Spleen (tissue), 11 donors: ENCODE measurements at regions not wholly inside any gene's neighbourhood (a gene's known extent, or its start where the extent isn't known, plus 50 kb on each side); places are given as distances from the start of the nearest gene placed in this dataset.
A peak's percentile ranks its signal among the peaks of the same experiment; 100 is the strongest.

Source experiments
- DNase-seq: peaks from one replicate; pipeline ENCODE4 v3.0.0-alpha.2; 2020
- H3K27ac ChIP-seq, 8 donors: fragments of 200-600 bp; sonication (generic) in 7 of 8; 1 replicate in 4 of 8; 2 replicates in 4 of 8; pipeline versions ENCODE4 v1.5.0 to v1.8.0; 2016 to 2021; ENCODE audit warnings: inconsistent platforms in 4 of 8, mild to moderate bottlenecking in 4 of 8, moderate library complexity in 1 of 8
- H3K27me3 ChIP-seq, 7 donors: fragments of 200-600 bp; sonication (generic) in 6 of 7; replicated peaks in 1 of 7; 1 replicate in 4 of 7; 2 replicates in 3 of 7; pipeline versions ENCODE4 v1.5.0 to v1.8.0; 2016 to 2021; ENCODE audit warnings: inconsistent platforms in 3 of 7, mild to moderate bottlenecking in 1 of 7
- H3K36me3 ChIP-seq, 6 donors: fragments of 200-600 bp; sonication (generic) in 5 of 6; 1 replicate in 4 of 6; 2 replicates in 2 of 6; pipeline versions ENCODE4 v1.5.0 to v1.8.0; 2016 to 2021; ENCODE audit warnings: inconsistent platforms in 2 of 6
- H3K4me1 ChIP-seq, 6 donors: fragments of 200-600 bp; sonication (generic) in 5 of 6; 1 replicate in 3 of 6; 2 replicates in 3 of 6; pipeline versions ENCODE4 v1.5.0 to v1.8.0; 2016 to 2021; ENCODE audit warnings: inconsistent platforms in 3 of 6
- H3K4me3 ChIP-seq, 8 donors: fragments of 200-600 bp; sonication (generic) in 7 of 8; 1 replicate in 4 of 8; 2 replicates in 4 of 8; pipeline versions ENCODE4 v1.5.0 to v1.8.0; 2016 to 2021; ENCODE audit warnings: inconsistent platforms in 4 of 8, mild to moderate bottlenecking in 4 of 8, moderate library complexity in 2 of 8
- H3K9me3 ChIP-seq, 8 donors: fragments of 200-600 bp; sonication (generic) in 7 of 8; 1 replicate in 4 of 8; 2 replicates in 4 of 8; pipeline versions ENCODE4 v1.5.0 to v1.8.0; 2016 to 2021; ENCODE audit warnings: inconsistent platforms in 4 of 8
- CTCF ChIP-seq, 11 experiments: fragments of 200-600 bp in 7 of 11; fragments of 450-650 bp in 4 of 11; sonication (generic) in 4 of 11; IDR thresholded peaks in 8 of 11; conservative IDR thresholded peaks in 3 of 11; 1 replicate in 7 of 11; 2 replicates in 4 of 11; pipeline versions ENCODE4 v1.4.0 to v1.8.0; 2016 to 2021; ENCODE audit warnings: antibody characterized with exemption in 11 of 11, inconsistent platforms in 4 of 11, mild to moderate bottlenecking in 1 of 11
- POLR2A ChIP-seq, 3 donors: fragments of 450-650 bp; IDR thresholded peaks; one replicate each; pipeline ENCODE4 v1.5.1; 2017; ENCODE audit warnings: antibody characterized with exemption in 3 of 3, mild to moderate bottlenecking in 1 of 3
- POLR2AphosphoS5 ChIP-seq, 3 donors: sonication (generic); formaldehyde crosslinking; IDR thresholded peaks; one replicate each; pipeline ENCODE4 v1.5.1; 2017; ENCODE audit warnings: antibody characterized with exemption in 3 of 3
- WGBS, 5 donors: extraction: QIAGEN DNeasy Blood & Tissue Kit in 3 of 5; methylation state at CpG; one replicate each; pipeline versions ENCODE4 v1.1.5 to v1.1.7; 2013 to 2018; 5-methylcytosine and 5-hydroxymethylcytosine counted together
- intact Hi-C: fragments of 100-400 bp; cut with DNase I; formaldehyde crosslinking; loops from one replicate; pipeline ENCODE4 v1.15.0; 2023; ENCODE audit warnings: low total_unique reads
- donor health status: healthy with polysubstance abuse.
- donor health status: DM: no; HTN: no; CAD: no; lungs with moderate emphysema.
- donor health status: DM: no; HTN: no; CAD: no.
- donor health status: Bipolar disorder and iron deficiency.
- donor health status: healthy.
- donor health status: DM: no; HTN: no; CAD: no.
- donor health status: DM: yes; HTN: yes; CAD: no.

- intact Hi-C loops: no loop called here
- no peak overlapping the region for H3K27ac ChIP-seq
- H3K9me3 ChIP-seq: no peaks in the 10 kb centered on the region
- peaks cover 0 to 8% (median 0%) of the 10 kb centered on the region in 7 donors for H3K27me3 ChIP-seq
- no peak overlapping the region for H3K4me3 ChIP-seq
- peaks cover 0 to 12% (median 7%) of the 10 kb centered on the region in 6 donors for H3K4me1 ChIP-seq
- WGBS, 5 donors: 54 to 91% (median 76%) methylated on average over 4 of the region's 4 CpGs
- H3K36me3 ChIP-seq: no peaks in the 10 kb centered on the region
- TF ChIP-seq POLR2A (IDR thresholded peaks at IDR 0.05) (no peak), CTCF (IDR thresholded peaks at IDR 0.05 in 8 of 11, conservative IDR thresholded peaks at IDR 0.05 in 3 of 11) (no peak), POLR2AphosphoS5 (IDR thresholded peaks at IDR 0.05) (no peak)
- DNase-seq: no peak
Measured at GRCh38 chr12:124637163-124637562, 69.8 kb upstream of the NCOR2 start.

GRCh38 chr12:124636138-124636978 lies 68.9 kb upstream of the NCOR2 start:
- Histone ChIP-seq H3K9me3 (no peaks in the 10 kb centered on the region), H3K36me3 (no peaks in the 10 kb centered on the region), H3K4me3 (no peak overlapping the region), H3K4me1 (peaks cover 0 to 12% (median 7%) of the 10 kb centered on the region in 6 donors), H3K27me3 (peaks cover 0 to 8% (median 0%) of the 10 kb centered on the region in 7 donors), H3K27ac (peak overlapping the region in 1 of 8 donors; percentile 18)
- TF ChIP-seq POLR2AphosphoS5 (IDR thresholded peaks at IDR 0.05) (no peak), POLR2A (IDR thresholded peaks at IDR 0.05) (no peak), CTCF (IDR thresholded peaks at IDR 0.05 in 8 of 11, conservative IDR thresholded peaks at IDR 0.05 in 3 of 11) (no peak)
- WGBS, 5 donors: 26 to 65% (median 44%) methylated on average over 10 of the region's 10 CpGs
- intact Hi-C loops: no loop called here
- no peak for DNase-seq

GRCh38 chr12:124635316-124635715 lies 67.9 kb upstream of the NCOR2 start:
- intact Hi-C loops: no loop called here

More at GRCh38 chr12:124635316-124635715, 67.9 kb upstream of the NCOR2 start:
- Histone ChIP-seq H3K4me3 (no peak overlapping the region), H3K36me3 (no peaks in the 10 kb centered on the region), H3K4me1 (peaks cover 0 to 12% (median 7%) of the 10 kb centered on the region in 6 donors), H3K27ac (no peak overlapping the region), H3K27me3 (peaks cover 0 to 8% (median 0%) of the 10 kb centered on the region in 7 donors), H3K9me3 (no peaks in the 10 kb centered on the region)
- WGBS, 5 donors: 88 to 94% (median 90%) methylated on average over 7 of the region's 7 CpGs
- TF ChIP-seq CTCF (IDR thresholded peaks at IDR 0.05 in 8 of 11, conservative IDR thresholded peaks at IDR 0.05 in 3 of 11): no peak
- no peak for DNase-seq
